ENCODE measurements at regions not wholly inside any gene's neighbourhood (a gene's known extent, or its start where the extent isn't known, plus 50 kb on each side); places are given as distances from the start of the nearest gene placed in this dataset.
"Not testable (repeated sequence)": the region's sequence is repeated elsewhere in the genome, so short reads cannot be mapped to it uniquely, and the experiment has no call there.

DNA sequence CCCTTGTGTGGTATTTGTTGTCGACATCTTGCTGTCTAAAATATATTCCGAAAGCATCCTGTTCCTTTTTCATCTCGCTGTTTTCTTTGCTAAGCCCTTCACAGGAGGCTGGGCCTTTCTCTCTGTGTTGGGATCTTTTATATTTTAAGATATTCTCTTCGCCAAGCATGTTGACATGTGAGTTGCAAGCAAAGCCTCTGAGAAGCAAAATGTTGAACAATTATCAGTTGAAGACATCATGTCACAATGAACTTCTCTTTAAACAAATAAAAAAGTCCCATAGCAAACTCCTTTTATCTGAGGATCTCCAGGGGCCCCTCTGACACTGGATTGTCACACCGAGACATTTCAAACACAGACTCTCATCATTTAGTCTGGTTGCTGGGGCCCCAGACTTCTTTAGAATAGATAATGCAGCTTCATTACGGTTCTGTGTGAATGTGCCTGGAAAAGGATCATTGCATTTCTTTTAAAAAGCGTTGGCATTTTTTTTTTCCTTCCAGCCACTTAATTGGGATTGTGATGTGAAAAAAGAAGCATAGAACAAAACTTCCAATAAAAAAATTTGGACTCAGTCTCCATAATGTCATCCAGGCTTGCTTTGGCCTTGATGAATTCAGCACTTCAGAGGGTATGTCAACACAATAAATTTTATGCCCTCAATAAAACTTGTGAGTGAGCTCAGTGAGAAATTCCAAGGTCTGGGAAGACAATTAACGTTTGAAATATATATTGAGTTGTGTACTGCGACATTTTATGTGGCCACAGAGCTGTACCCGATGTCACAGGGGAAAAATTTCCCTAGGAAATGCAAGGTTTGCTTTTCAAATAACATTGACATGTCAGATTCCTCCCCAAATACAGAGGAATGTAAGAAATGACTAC lies 496.8 kb downstream of the XYLT1 start:
- in situ Hi-C loops (cut with MboI; ENCODE audit: low sequenced_read_pairs in 4 of 4), result no loop called here

DNA sequence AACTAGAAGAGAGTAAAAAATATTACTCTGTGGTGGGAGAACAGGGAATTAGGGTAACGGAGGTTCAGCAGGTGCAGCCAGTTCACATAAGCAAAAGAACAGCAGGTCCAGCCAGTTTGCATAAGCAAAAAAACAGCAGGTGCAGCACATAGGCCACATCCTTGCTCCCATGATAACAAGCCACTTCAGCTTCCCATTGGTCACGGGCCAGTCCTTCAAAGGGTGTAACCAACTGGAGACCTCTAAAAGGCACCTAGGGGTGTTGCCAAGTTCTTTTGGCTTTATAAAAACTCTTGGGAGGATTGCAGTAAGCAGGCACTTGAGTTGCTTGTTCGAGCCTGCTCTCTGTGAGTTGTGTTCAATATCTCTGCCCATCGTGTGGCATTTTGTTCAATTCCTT lies 488.1 kb downstream of the XYLT1 start:
- in situ Hi-C loops (cut with MboI; ENCODE audit: low sequenced_read_pairs in 4 of 4), result no loop called here

More for the DNA sequence above, 496.8 kb downstream of the XYLT1 start:
- Histone ChIP-seq H3K4me1 (no peaks in the 10 kb centered on the region), H3K27ac (no peak overlapping the region), H3K4me3 (no peak overlapping the region), H3K9me3 (no peaks in the 10 kb centered on the region), H3K27me3 (no peaks in the 10 kb centered on the region), H3K36me3 (no peaks in the 10 kb centered on the region)
- intact Hi-C loops (cut with DNase I; ENCODE audit: low total_unique reads), result no loop called here
- TF ChIP-seq, protein P1, sequence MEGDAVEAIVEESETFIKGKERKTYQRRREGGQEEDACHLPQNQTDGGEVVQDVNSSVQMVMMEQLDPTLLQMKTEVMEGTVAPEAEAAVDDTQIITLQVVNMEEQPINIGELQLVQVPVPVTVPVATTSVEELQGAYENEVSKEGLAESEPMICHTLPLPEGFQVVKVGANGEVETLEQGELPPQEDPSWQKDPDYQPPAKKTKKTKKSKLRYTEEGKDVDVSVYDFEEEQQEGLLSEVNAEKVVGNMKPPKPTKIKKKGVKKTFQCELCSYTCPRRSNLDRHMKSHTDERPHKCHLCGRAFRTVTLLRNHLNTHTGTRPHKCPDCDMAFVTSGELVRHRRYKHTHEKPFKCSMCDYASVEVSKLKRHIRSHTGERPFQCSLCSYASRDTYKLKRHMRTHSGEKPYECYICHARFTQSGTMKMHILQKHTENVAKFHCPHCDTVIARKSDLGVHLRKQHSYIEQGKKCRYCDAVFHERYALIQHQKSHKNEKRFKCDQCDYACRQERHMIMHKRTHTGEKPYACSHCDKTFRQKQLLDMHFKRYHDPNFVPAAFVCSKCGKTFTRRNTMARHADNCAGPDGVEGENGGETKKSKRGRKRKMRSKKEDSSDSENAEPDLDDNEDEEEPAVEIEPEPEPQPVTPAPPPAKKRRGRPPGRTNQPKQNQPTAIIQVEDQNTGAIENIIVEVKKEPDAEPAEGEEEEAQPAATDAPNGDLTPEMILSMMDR (IDR thresholded peaks at IDR 0.05 in 4 of 5, conservative IDR thresholded peaks at IDR 0.05 in 1 of 5), result no peak
- no peak for TF ChIP-seq POLR2A (IDR thresholded peaks at IDR 0.05)
- ATAC-seq, result no peak
- DNase-seq, result no peak

GRCh38 chr16:16983582-16983981 lies 487.2 kb downstream of the XYLT1 start:
- intact Hi-C loops (cut with DNase I; ENCODE audit: low total_unique reads), result no loop called here
- TF ChIP-seq, protein P1 (IDR thresholded peaks at IDR 0.05 in 4 of 5, conservative IDR thresholded peaks at IDR 0.05 in 1 of 5), result no peak
- no peak for TF ChIP-seq POLR2A (IDR thresholded peaks at IDR 0.05)

More for the DNA sequence above, 488.1 kb downstream of the XYLT1 start:
- no peak for TF ChIP-seq POLR2A (IDR thresholded peaks at IDR 0.05)
- TF ChIP-seq, protein P1 (IDR thresholded peaks at IDR 0.05 in 4 of 5, conservative IDR thresholded peaks at IDR 0.05 in 1 of 5), result no peak
- Histone ChIP-seq H3K9me3 (no peaks in the 10 kb centered on the region), H3K4me3 (no peak overlapping the region), H3K27me3 (no peaks in the 10 kb centered on the region), H3K36me3 (no peaks in the 10 kb centered on the region), H3K4me1 (no peaks in the 10 kb centered on the region), H3K27ac (no peak overlapping the region)
- intact Hi-C loops (cut with DNase I; ENCODE audit: low total_unique reads), result no loop called here
- no peak for DNase-seq
- ATAC-seq, result no peak

DNA sequence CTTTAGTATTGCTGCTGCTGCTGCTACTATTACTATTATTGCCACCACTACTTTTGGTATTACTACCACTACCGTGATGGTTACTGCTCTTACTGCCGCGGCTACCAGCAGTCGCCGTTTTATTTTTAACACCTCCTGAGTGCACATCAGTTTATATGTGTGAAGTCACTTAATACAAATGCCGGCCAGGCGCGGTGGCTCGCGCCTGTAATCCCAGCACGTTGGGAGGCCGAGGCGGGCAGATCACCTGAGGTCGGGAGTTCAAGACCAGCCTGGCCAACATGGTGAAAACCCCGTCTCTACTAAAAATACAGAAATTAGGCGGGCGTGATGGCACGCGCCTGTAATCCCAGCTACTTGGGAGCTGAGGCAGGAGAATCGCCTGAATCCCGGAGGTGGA lies 486.7 kb downstream of the XYLT1 start:
- H3K27ac ChIP-seq; ATAC-seq; in situ Hi-C loops (cut with MboI; ENCODE audit: low sequenced_read_pairs in 4 of 4); DNase-seq; H3K4me1 ChIP-seq; H3K36me3 ChIP-seq; H3K27me3 ChIP-seq; intact Hi-C loops (cut with DNase I; ENCODE audit: low total_unique reads); H3K9me3 ChIP-seq; H3K4me3 ChIP-seq: not testable (repeated sequence)

More at GRCh38 chr16:16983582-16983981, 487.2 kb downstream of the XYLT1 start:
- no peak overlapping the region for H3K4me3 ChIP-seq
- H3K4me1 ChIP-seq, result no peaks in the 10 kb centered on the region
- no peak for DNase-seq
- H3K36me3 ChIP-seq, result no peaks in the 10 kb centered on the region
- no peaks in the 10 kb centered on the region for H3K9me3 ChIP-seq
- no peaks in the 10 kb centered on the region for H3K27me3 ChIP-seq
- no peak for ATAC-seq
- in situ Hi-C loops (cut with MboI; ENCODE audit: low sequenced_read_pairs in 4 of 4), result no loop called here
- H3K27ac ChIP-seq, result no peak overlapping the region

DNA sequence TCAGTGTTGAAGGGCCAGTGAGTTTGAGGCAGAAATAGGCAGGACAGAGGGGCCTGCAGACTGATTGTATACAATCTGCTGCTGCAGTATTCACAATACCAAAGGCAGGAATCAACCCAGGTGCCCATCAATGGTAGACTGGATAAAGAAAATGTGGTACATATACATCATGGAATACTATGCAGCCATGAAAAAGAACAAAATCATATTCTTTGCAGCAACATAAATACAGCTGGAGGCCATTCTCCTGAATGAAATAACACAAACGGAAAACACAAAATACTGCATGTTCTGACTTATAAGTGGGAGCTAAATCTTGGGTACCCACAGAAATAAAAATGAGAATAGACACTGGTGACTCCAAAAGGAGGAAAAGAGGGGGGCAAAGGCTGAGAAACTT lies 485.1 kb downstream of the XYLT1 start:
- no peak for TF ChIP-seq POLR2A (IDR thresholded peaks at IDR 0.05)
- TF ChIP-seq, protein P1 (IDR thresholded peaks at IDR 0.05 in 4 of 5, conservative IDR thresholded peaks at IDR 0.05 in 1 of 5), result no peak
- Histone ChIP-seq H3K4me1 (no peaks in the 10 kb centered on the region), H3K27ac (no peak overlapping the region), H3K36me3 (no peaks in the 10 kb centered on the region), H3K9me3 (no peaks in the 10 kb centered on the region), H3K27me3 (no peaks in the 10 kb centered on the region), H3K4me3 (no peak overlapping the region)
- no peak for DNase-seq
- in situ Hi-C loops (cut with MboI; ENCODE audit: low sequenced_read_pairs in 4 of 4) (no loop called here), intact Hi-C loops (cut with DNase I; ENCODE audit: low total_unique reads) (no loop called here)
- no peak for ATAC-seq

All from gastrocnemius medialis (tissue), 4 donors.